GM21528 (cell line): ENCODE measurements at regions not wholly inside any gene's neighbourhood (a gene's known extent, or its start where the extent isn't known, plus 50 kb on each side); places are given as distances from the start of the nearest gene placed in this dataset.

ENCODE experiments used
- ATAC-seq: cut with Tn5 transposase; IDR thresholded peaks from one replicate; pipeline ENCODE4 v1.9.1; 2021; ENCODE audit warnings: mild to moderate bottlenecking, moderate library complexity; ENCODE audit not compliant: unreplicated experiment, low FRiP score

- no peak for ATAC-seq
These were observed 105.9 kb upstream of the ID2 start for GRCh38 chr2:8575834-8576423.

GRCh38 chr2:8576525-8577167 is 105.2 kb upstream of the ID2 start:
- ATAC-seq, result no peak

- no peak for ATAC-seq
These were observed 104.3 kb upstream of the ID2 start for GRCh38 chr2:8577573-8577972.

GRCh38 chr2:8578335-8579244 is 103.3 kb upstream of the ID2 start:
- ATAC-seq, result no peak

GRCh38 chr2:8579485-8580085 is 102.3 kb upstream of the ID2 start:
- ATAC-seq, result no peak

- no peak for ATAC-seq
These were observed 101.3 kb upstream of the ID2 start for GRCh38 chr2:8580316-8581233.

GRCh38 chr2:8581234-8581561 is 100.7 kb upstream of the ID2 start:
- ATAC-seq, result no peak

- ATAC-seq, result no peak
These were observed 100.2 kb upstream of the ID2 start for GRCh38 chr2:8581601-8582041.

- no peak for ATAC-seq
These were observed 99.7 kb upstream of the ID2 start for GRCh38 chr2:8582191-8582590.

- no peak for ATAC-seq
These were observed 99.0 kb upstream of the ID2 start for GRCh38 chr2:8582651-8583399.

GRCh38 chr2:8583400-8584173 is 98.3 kb upstream of the ID2 start:
- ATAC-seq, result peak; percentile 81

GRCh38 chr2:8584174-8585066 is 97.4 kb upstream of the ID2 start:
- ATAC-seq, result no peak

GRCh38 chr2:8586457-8587051 is 95.3 kb upstream of the ID2 start:
- ATAC-seq, result no peak

- ATAC-seq, result no peak
These were observed 94.5 kb upstream of the ID2 start for GRCh38 chr2:8587251-8587791.

GRCh38 chr2:8587920-8588830 is 93.7 kb upstream of the ID2 start:
- no peak for ATAC-seq

GRCh38 chr2:8588831-8589191 is 93.0 kb upstream of the ID2 start:
- no peak for ATAC-seq
